AG04450 (cell line): ENCODE measurements at regions not wholly inside any gene's neighbourhood (a gene's known extent, or its start where the extent isn't known, plus 50 kb on each side); places are given as distances from the start of the nearest gene placed in this dataset.

Experiments
- CTCF ChIA-PET: fragments of 300-600, 350-600 bp; formaldehyde crosslinking; extraction: SDS; loops from one replicate; lab custom pipeline; 2022; ENCODE audit warnings: antibody characterized with exemption, inconsistent platforms; lab: Charles Lee
- POLR2A ChIA-PET: fragments of 350-600 bp; formaldehyde crosslinking; extraction: SDS; loops from one replicate; lab custom pipeline; 2021; ENCODE audit warnings: antibody characterized with exemption, inconsistent platforms; lab: Yijun Ruan, JAX
- DNase-seq: peaks from one replicate; pipeline ENCODE4 v3.0.0-alpha.2; 2011; ENCODE audit warnings: low read depth, low spot score
- H3K27ac ChIP-seq: one replicate; pipeline ENCODE4 v1.5.1; 2012; ENCODE audit warnings: low read depth, low read length, control low read depth
- H3K27me3 ChIP-seq: one replicate; pipeline ENCODE4 v1.6.0; 2012; ENCODE audit warnings: low read length; ENCODE audit not compliant: control insufficient read depth, insufficient read depth
- H3K4me3 ChIP-seq: 2 replicates; pipeline ENCODE4 v1.5.1; 2011; ENCODE audit warnings: mild to moderate bottlenecking, low read depth, low read length, control low read depth
- H3K9me3 ChIP-seq: 2 replicates; pipeline ENCODE4 v1.5.1; 2012; ENCODE audit warnings: low read length; ENCODE audit not compliant: control insufficient read depth, insufficient read depth
- CTCF ChIP-seq: IDR thresholded peaks from 2 replicates; pipeline ENCODE4 v1.5.1; 2011; ENCODE audit warnings: low read depth, low read length, control low read depth, inconsistent platforms

GRCh38 chr12:115577401-115577800, 700.1 kb downstream of the MED13L start:
- Histone ChIP-seq H3K4me3 (no peak overlapping the region), H3K9me3 (no peaks in the 10 kb centered on the region), H3K27ac (no peak overlapping the region), H3K27me3 (peaks cover 3% of the 10 kb centered on the region)
- ChIA-PET CTCF (interaction anchor here (0.5 kb wide), 1 partner anchor 82 kb away, joined by 4 read pairs; no protein-coding TSS in a partner anchor), POLR2A (no interaction called here)
- no peak for DNase-seq
- TF ChIP-seq CTCF = no peak

DNA sequence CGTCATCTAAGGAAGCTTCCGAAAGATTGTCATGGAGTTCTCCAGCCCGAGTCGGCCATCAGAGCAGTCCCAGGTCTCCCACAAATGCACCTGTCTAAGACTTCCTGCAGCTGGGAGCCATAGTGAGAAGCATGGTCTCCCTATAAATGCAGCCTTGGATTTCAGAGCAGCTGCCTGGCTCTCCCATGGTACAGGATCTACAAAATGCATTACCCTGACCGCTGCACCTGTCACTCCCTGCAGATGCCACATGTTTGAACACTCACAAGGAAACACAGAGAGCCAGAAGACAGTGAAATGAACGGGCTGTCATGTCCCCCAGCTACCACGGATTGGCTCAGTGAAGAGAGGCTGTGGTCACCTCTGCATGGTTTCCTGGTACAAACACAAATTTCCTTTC, 702.7 kb downstream of the MED13L start:
- CTCF ChIA-PET = no interaction called here
- no peak for TF ChIP-seq CTCF
- H3K27ac ChIP-seq = no peak overlapping the region
- POLR2A ChIA-PET = no interaction called here
- H3K9me3 ChIP-seq = no peaks in the 10 kb centered on the region; the same call in 1 of the 2 replicates
- peaks cover 3% of the 10 kb centered on the region for H3K27me3 ChIP-seq
- H3K4me3 ChIP-seq = no peak overlapping the region
- no peak for DNase-seq

- POLR2A ChIA-PET = no interaction called here
- H3K4me3 ChIP-seq = no peak overlapping the region
- CTCF ChIA-PET = no interaction called here
- TF ChIP-seq CTCF = no peak
- no peak overlapping the region for H3K27ac ChIP-seq
- no peaks in the 10 kb centered on the region; the same call in 1 of the 2 replicates for H3K9me3 ChIP-seq
- no peak for DNase-seq
- peaks cover 3% of the 10 kb centered on the region for H3K27me3 ChIP-seq
These were observed 705.1 kb downstream of the MED13L start for GRCh38 chr12:115572440-115572839.

GRCh38 chr12:115571446-115571845, 706.0 kb downstream of the MED13L start:
- no peak for TF ChIP-seq CTCF
- DNase-seq = no peak
- no peak overlapping the region for H3K4me3 ChIP-seq
- peaks cover 3% of the 10 kb centered on the region for H3K27me3 ChIP-seq
- ChIA-PET CTCF (interaction anchor here (0.5 to 1.6 kb wide), 2 partner anchors 346 to 904 kb away, joined by 3 to 9 read pairs; no protein-coding TSS in a partner anchor), POLR2A (no interaction called here)
- no peaks in the 10 kb centered on the region; the same call in 1 of the 2 replicates for H3K9me3 ChIP-seq
- no peak overlapping the region for H3K27ac ChIP-seq

DNA sequence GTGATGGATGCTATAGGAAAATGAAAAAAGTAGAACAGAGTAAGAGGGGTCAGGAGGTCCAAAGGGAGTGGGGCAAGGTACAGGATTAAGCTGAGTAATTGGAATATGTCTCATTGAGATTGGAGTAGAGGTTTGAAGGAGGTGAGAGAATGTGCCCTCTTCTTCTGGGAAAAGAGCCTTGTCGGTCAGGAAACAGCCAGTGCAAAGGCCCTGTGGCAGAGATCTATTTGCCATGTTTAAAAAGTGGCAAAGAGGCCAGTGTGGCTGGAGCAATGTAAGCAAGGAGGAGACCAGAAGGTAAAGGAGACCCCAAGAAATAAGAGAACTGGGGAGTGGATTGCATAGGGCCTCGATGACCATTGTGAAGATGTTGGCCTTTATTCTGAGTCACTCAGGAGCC, 706.5 kb downstream of the MED13L start:
- no peak for TF ChIP-seq CTCF
- no peak overlapping the region for H3K27ac ChIP-seq
- POLR2A ChIA-PET = no interaction called here

More for the DNA sequence above, 706.5 kb downstream of the MED13L start:
- CTCF ChIA-PET = interaction anchor here (1.6 kb wide), 1 partner anchor 347 kb away, joined by 3 read pairs; no protein-coding TSS in a partner anchor
- no peak for DNase-seq
- peaks cover 3% of the 10 kb centered on the region for H3K27me3 ChIP-seq
- no peak overlapping the region for H3K4me3 ChIP-seq
- no peaks in the 10 kb centered on the region; the same call in 1 of the 2 replicates for H3K9me3 ChIP-seq
